Fibroblast of pulmonary artery (primary cell): ENCODE measurements at regions not wholly inside any gene's neighbourhood (a gene's known extent, or its start where the extent isn't known, plus 50 kb on each side); places are given as distances from the start of the nearest gene placed in this dataset.

Source experiments
- DNase-seq: peaks from one replicate; pipeline ENCODE4 v3.0.0-alpha.2; 2010; ENCODE audit warnings: low read depth
- H3K4me3 ChIP-seq: replicated peaks from 2 replicates; pipeline ENCODE4 v1.5.1; 2011; ENCODE audit warnings: low read depth, mild to moderate bottlenecking, control low read depth, low read length, moderate library complexity
- CTCF ChIP-seq: IDR thresholded peaks from 2 replicates; pipeline ENCODE4 v1.5.1; 2011; ENCODE audit warnings: mild to moderate bottlenecking, control low read depth, low read length, inconsistent platforms; ENCODE audit errors: missing control alignments

- H3K4me3 ChIP-seq = no peak overlapping the region
- no peak for DNase-seq
- TF ChIP-seq CTCF = no peak
These were observed 162.7 kb downstream of the SIPA1L2 start for GRCh38 chr1:232467073-232467760.

- DNase-seq = no peak
- no peak overlapping the region for H3K4me3 ChIP-seq
- TF ChIP-seq CTCF = no peak
These were observed 165.6 kb downstream of the SIPA1L2 start for GRCh38 chr1:232464325-232464724.

- no peak for TF ChIP-seq CTCF
- DNase-seq = peak; percentile 20
- no peak overlapping the region for H3K4me3 ChIP-seq
These were observed 166.7 kb downstream of the SIPA1L2 start for GRCh38 chr1:232463225-232463624.

- no peak for TF ChIP-seq CTCF
- no peak overlapping the region for H3K4me3 ChIP-seq
- no peak for DNase-seq
These were observed 167.7 kb downstream of the SIPA1L2 start for GRCh38 chr1:232462213-232462612.

- no peak for TF ChIP-seq CTCF
- DNase-seq = no peak
- no peak overlapping the region for H3K4me3 ChIP-seq
These were observed 170.1 kb downstream of the SIPA1L2 start for GRCh38 chr1:232459826-232460225.

GRCh38 chr1:232459087-232459486 lies 170.8 kb downstream of the SIPA1L2 start:
- DNase-seq = no peak
- no peak overlapping the region for H3K4me3 ChIP-seq
- no peak for TF ChIP-seq CTCF

GRCh38 chr1:232457595-232457994 lies 172.3 kb downstream of the SIPA1L2 start:
- H3K4me3 ChIP-seq = no peak overlapping the region
- TF ChIP-seq CTCF = no peak
- no peak for DNase-seq
